ENCODE measurements at regions not wholly inside any gene's neighbourhood (a gene's known extent, or its start where the extent isn't known, plus 50 kb on each side); places are given as distances from the start of the nearest gene placed in this dataset.

DNA sequence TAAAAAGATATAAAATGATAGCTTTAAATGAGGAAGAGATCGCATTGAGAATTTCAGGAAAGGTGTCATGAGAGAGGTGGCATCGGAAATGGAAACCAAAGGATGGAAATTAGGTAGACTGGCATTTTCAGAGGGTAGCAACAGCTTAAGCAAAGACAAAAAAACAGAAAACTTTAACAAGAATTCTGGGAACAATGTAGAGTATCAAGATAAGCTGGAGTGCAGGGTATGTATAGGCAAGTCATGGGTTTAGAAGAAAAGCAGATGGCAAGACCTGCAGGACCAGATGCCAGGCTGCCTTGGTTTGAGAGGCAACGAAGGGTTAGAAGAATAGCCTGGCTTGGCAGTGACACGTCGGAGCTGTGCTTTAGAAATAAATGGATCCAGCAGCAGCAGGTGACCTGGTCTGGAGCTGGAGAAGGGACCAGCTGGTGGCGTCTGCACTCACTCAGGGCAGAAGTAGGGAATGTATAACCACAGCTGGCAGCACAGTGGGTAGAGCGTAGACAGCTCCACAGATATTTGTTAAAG lies 149.4 kb upstream of the TIAM1 start:
- TF ChIP-seq, protein P1, sequence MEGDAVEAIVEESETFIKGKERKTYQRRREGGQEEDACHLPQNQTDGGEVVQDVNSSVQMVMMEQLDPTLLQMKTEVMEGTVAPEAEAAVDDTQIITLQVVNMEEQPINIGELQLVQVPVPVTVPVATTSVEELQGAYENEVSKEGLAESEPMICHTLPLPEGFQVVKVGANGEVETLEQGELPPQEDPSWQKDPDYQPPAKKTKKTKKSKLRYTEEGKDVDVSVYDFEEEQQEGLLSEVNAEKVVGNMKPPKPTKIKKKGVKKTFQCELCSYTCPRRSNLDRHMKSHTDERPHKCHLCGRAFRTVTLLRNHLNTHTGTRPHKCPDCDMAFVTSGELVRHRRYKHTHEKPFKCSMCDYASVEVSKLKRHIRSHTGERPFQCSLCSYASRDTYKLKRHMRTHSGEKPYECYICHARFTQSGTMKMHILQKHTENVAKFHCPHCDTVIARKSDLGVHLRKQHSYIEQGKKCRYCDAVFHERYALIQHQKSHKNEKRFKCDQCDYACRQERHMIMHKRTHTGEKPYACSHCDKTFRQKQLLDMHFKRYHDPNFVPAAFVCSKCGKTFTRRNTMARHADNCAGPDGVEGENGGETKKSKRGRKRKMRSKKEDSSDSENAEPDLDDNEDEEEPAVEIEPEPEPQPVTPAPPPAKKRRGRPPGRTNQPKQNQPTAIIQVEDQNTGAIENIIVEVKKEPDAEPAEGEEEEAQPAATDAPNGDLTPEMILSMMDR (IDR thresholded peaks at IDR 0.05): no peak
- no peak for TF ChIP-seq POLR2A (IDR thresholded peaks at IDR 0.05)

Data from lower leg skin (tissue), 3 donors.